Right ventricle myocardium superior (tissue), 1 donor: ENCODE measurements at regions not wholly inside any gene's neighbourhood (a gene's known extent, or its start where the extent isn't known, plus 50 kb on each side); places are given as distances from the start of the nearest gene placed in this dataset.

Experiments
- ATAC-seq: fragments of 200-7000 bp; cut with Tn5 transposase; one replicate; pipeline ENCODE4 v1.9.1; 2020; ENCODE audit warnings: mild to moderate bottlenecking; ENCODE audit not compliant: poor library complexity
- DNase-seq: peaks from one replicate; pipeline ENCODE4 v3.0.0-alpha.2; 2020
- intact Hi-C: fragments of 100-400 bp; cut with DNase I; formaldehyde crosslinking; loops from one replicate; pipeline ENCODE4 v1.11.2; 2022
- donor health status: DM: no; HTN: yes; CAD: no; lungs with severe emphysema.

GRCh38 chr2:126200538-126200937 is 455.4 kb upstream of the GYPC start:
- DNase-seq (no peak), ATAC-seq (no peak)
- intact Hi-C loops = no loop called here

DNA sequence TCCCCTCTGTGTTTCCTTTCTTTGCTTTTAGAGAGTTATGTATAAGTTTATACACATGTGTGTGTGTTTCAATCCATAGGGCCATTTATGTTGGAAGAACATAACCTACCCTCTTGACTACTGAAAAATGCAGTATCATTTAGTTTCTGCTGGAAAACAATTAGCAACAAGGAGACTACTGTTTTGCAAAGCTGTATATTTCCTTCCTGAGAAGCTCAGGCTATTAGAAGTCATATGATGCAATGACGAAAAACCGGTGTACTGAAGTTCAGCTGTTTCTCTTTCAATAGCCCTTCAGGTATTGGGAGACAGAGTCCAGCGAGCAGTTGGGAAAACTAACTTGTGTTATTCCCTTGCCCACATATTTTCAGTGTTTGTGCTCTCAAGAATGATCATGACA is 447.7 kb upstream of the GYPC start:
- ATAC-seq (no peak), DNase-seq (no peak)
- intact Hi-C loops = no loop called here

GRCh38 chr2:126212735-126213134 is 443.2 kb upstream of the GYPC start:
- intact Hi-C loops = no loop called here
- no peak for DNase-seq

DNA sequence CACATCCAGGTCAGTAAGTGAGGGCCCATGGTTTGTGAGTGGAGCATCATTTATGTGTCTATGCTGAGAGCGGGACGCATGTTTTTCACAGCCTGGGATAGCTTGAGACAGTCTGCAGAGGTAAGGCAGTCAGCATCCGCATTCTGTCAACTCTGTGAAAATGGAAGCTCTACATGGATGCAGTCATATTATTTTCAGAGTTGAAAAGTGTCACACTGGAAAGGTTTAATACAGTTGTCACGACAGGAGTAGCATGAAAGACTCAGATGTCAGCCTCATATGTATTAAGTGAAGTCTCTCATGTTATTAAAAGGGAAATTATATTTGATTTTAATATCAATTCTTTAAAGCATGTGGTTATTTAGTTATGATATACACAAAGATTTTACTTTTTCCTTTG is 436.9 kb upstream of the GYPC start:
- DNase-seq = no peak
- intact Hi-C loops = no loop called here
- no peak for ATAC-seq

More at GRCh38 chr2:126212735-126213134, 443.2 kb upstream of the GYPC start:
- ATAC-seq = peak; percentile 71

DNA sequence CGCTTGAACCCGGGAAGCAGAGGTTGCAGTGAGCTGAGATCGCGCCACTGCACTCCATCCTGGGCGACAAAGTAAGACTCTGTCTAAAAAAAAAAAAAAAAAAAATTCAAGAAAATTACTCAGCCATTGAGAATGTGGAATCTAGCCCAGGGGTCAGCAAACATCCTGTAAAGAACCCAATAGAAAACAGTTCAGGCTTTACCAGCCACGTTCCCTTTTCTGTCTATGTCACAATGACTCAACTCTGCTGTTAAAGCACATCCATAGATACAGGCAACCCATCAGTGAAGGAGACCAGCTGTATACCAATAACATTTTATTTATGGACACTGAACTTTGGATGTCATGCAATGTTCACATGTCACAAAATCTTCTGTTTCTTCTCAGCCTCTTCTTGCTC is 435.6 kb upstream of the GYPC start:
- ATAC-seq = no peak

DNA sequence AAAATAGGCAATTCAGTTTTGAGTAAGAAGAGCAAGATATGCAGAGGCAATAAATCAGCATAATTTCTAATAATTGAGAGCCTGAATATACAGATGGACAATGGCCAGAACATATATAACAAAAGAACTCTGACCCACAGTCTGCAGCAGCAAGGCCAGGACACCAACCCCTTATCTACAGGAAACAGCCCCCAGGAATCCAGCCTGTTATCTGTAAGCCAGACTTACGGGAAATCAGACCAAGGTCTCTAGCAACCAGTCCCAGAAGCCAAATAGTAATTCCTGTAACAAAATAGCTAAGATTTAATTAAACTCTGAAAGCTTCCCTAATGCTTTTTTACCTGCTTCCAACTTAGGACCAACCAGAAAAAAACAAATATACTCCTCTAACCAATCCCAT is 434.5 kb upstream of the GYPC start:
- no peak for ATAC-seq
- DNase-seq = no peak
- intact Hi-C loops = no loop called here

More for the DNA sequence above, 435.6 kb upstream of the GYPC start:
- no peak for DNase-seq
- intact Hi-C loops = no loop called here

DNA sequence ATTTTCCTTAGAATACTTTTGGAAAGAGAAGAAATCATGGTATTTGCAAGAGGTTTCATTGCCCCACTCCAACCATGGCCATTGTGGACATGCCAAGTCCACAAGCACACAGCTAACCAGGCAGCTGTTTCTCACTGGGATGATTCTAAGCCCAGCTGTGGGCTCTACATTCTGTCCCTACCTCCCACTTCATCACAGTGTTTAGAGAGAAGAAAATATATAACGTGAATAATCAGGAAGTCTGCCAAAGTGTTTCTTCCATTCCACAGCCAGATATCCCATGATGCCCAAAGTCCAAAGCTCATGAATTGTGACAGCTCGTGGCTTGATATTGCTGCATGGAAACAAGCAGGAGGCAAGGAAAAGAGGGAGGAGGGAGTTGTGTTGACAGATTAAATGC is 433.7 kb upstream of the GYPC start:
- intact Hi-C loops = no loop called here
- DNase-seq (no peak), ATAC-seq (no peak)

DNA sequence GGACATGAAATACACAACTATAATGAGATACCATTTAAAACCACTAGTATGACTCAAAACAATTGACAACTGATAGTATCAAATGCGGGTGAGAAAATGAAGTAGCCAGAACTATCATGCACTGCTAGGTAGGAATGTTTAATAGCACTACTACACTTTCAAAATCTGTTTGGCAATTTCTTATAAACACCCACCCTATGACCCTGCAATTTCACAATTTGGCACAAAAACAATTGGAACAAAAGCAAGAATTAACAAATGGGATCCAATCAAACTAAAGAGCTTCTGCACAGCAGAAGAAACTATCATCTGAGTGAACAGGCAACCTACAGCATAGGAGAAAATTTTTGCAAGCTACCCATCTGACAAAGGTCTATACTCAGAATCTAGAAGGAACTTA is 431.2 kb upstream of the GYPC start:
- ATAC-seq (no peak), DNase-seq (no peak)
- intact Hi-C loops = no loop called here

GRCh38 chr2:126227250-126227649 is 428.7 kb upstream of the GYPC start:
- ATAC-seq = no peak
- no peak for DNase-seq
- intact Hi-C loops = no loop called here

- DNase-seq (no peak), ATAC-seq (no peak)
- intact Hi-C loops = no loop called here
Measured at GRCh38 chr2:126228531-126228930, 427.4 kb upstream of the GYPC start.

GRCh38 chr2:126238251-126238650 is 417.7 kb upstream of the GYPC start:
- ATAC-seq = no peak
- intact Hi-C loops = no loop called here
- no peak for DNase-seq

GRCh38 chr2:126239320-126239955 is 416.5 kb upstream of the GYPC start:
- no peak for ATAC-seq
- intact Hi-C loops = no loop called here

DNA sequence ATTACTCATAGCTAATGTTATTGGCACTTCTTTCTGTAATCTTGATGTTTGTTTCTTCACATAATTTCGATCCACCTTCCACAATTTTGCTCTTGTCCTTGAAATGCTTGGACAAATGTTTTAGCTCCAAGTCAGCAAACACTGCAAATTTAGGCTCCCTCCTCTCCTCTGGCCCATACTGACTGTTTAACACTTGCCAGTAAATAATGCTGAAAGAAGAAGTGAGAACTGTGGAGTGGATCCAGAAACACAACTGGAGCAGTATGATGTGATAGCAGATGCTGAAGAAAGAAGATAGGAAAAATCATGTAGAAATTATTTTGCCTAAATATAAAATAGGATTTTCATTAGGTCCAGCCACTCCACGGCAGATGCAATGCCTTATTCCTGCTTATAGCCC is 415.0 kb upstream of the GYPC start:
- no peak for DNase-seq
- ATAC-seq = no peak
- intact Hi-C loops = loop anchor here (5.0 kb wide), 1 partner anchor 536 kb away; no protein-coding TSS in a partner anchor

More at GRCh38 chr2:126239320-126239955, 416.5 kb upstream of the GYPC start:
- DNase-seq = no peak

GRCh38 chr2:126241411-126241810 is 414.5 kb upstream of the GYPC start:
- ATAC-seq (peak; percentile 34), DNase-seq (no peak)
- intact Hi-C loops = loop anchor here (5.0 kb wide), 1 partner anchor 536 kb away; no protein-coding TSS in a partner anchor

- ATAC-seq = no peak
- DNase-seq = peak; percentile 50
- intact Hi-C loops = loop anchor here (5.0 kb wide), 1 partner anchor 532 kb away; no protein-coding TSS in a partner anchor
Measured at GRCh38 chr2:126244937-126245336, 411.0 kb upstream of the GYPC start.

DNA sequence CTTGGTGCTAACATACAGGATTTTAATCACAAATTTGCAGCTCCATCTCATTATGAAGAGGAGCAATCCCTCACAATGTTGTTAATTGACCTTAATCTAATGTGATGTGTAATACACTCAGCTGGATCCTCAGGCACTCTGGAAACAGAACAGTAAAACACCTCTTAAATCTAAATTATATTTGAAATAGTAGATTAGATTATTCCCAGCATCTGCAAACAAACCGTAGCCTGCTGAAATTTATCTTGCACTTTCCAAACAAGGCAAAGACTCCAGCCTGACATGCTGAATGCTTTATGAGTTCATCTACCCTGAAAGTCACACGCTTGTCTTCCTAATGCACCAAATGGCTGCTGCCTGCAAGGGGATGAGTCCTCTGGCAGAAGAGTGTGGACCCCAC is 402.3 kb upstream of the GYPC start:
- intact Hi-C loops = no loop called here
- no peak for ATAC-seq
- DNase-seq = no peak

DNA sequence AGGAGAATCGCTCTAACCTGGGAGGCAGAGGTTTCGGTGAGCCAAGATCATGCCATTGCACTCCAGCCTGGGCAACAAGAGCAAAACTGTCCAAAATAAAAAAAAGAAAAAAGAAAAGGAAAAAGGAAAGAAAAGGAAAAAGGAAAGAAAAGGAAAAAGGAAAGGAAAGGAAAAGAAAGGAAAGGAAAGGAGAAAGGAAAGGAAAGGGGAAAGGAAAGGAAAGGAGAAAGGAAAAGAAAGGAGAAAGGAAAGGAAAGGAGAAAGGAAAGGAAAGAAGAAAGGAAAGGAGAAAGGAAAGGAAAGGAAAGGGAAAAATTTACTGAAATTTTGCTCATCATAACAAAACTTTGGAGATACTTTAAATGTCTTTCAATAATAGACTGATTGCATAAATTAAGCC is 391.3 kb upstream of the GYPC start:
- DNase-seq (no peak), ATAC-seq (no peak)
- intact Hi-C loops = no loop called here

- intact Hi-C loops = no loop called here
- no peak for DNase-seq
- no peak for ATAC-seq
Measured at GRCh38 chr2:126269911-126270310, 386.0 kb upstream of the GYPC start.

GRCh38 chr2:126270587-126270986 is 385.4 kb upstream of the GYPC start:
- intact Hi-C loops = no loop called here
- ATAC-seq = no peak
- no peak for DNase-seq

DNA sequence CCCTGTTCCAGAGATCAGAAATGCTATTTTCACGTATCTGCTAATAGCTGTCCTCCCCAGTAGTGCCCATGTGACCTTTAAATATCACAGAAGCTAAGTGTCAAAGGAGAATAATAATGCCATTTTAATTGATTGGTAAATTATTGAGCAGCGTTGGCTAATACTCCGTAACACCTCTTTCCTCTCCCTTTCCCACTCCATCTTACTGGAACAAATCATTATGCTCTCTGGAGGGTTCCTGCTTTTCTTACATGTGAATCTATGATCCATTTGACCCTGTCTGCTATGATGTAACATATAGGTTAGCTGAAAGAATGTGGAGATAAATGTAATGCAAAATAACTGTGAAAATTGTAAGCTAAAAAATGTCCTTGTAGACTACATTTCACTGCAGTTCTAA is 383.6 kb upstream of the GYPC start:
- no peak for ATAC-seq
- intact Hi-C loops = no loop called here
- DNase-seq = no peak

DNA sequence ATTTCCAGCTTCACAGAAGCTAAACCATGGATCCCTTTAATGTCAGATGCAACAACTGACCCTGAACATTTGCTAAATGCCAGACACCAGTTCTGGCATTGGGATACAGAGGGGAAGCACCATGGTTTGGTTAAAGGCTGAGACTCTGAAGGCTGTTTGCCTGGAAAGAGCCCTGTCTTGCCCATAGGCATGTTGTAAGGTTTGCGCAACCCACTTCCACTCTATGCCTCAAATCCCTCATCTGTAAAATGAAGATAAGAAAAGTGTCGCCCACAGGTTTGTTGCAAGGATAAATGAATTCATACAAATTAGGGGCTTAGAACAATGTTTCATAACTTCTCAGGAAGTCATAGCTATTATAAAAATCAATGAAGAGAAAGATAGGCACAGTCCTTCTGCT is 380.9 kb upstream of the GYPC start:
- intact Hi-C loops = no loop called here
- ATAC-seq (no peak), DNase-seq (no peak)
